ENCODE measurements at regions not wholly inside any gene's neighbourhood (a gene's known extent, or its start where the extent isn't known, plus 50 kb on each side); places are given as distances from the start of the nearest gene placed in this dataset.
"Not testable (repeated sequence)": the region's sequence is repeated elsewhere in the genome, so short reads cannot be mapped to it uniquely, and the experiment has no call there.

DNA sequence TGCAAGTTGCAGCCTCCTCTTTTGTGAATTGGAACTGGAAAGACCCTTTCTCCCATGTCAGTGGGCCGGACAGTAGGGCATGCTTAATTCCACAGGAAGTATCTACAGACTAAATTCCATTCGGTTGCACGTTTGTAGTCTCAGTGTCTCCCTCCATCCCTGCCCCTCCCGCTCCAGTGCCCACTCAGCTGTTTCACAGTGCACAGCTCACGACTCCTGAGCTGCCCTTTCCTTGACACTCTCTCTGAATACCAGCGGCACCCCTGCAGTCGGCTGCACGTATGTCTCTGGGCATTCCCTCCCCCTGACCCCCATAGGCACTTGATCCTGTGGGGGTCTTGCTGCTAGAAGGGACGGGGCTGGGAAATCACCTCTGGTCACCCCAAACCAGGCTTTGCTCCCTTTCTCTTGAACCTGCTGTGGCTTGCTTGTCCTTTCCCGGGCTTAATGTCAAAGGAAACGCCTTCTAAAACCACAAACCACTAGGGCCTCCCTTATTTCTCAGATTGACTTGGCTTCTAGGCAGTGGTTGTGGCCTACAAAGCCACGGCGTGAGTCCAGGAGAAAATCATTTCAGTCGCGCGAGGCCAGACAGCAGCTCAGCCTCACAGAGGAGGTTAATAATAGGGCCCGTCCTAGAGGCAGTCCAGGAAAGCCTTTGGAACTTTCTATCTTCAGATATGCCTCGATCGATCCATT lies 365.3 kb upstream of the PROX1 start:
- no peak for DNase-seq (ENCODE audit: low read depth in 1 of 2, low spot score in 1 of 2)

DNA sequence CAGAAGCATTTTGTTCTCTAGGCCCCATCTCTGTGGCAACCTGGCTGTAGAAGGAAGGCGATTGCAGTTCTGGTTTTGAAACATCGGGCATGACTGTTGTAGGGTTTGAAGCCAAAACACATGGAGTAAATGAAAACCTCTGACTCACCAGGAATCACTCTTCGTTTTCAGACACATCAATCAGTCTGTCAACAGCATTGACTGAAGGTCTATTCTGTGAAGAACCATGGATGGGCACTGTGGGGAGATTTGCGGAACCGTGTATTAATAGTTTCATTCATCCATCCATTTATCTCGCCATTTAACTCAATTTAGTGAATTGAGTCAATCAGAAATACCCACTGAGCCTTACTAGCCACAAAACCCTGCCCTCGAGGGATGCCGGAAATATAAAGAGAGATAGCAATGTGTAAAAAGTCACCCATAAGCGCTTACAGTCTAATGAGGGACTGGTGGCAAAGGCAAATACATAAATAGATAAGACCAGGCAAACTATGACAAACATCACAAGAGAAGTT lies 364.6 kb upstream of the PROX1 start:
- DNase-seq (ENCODE audit: low read depth in 1 of 2, low spot score in 1 of 2), result no peak

DNA sequence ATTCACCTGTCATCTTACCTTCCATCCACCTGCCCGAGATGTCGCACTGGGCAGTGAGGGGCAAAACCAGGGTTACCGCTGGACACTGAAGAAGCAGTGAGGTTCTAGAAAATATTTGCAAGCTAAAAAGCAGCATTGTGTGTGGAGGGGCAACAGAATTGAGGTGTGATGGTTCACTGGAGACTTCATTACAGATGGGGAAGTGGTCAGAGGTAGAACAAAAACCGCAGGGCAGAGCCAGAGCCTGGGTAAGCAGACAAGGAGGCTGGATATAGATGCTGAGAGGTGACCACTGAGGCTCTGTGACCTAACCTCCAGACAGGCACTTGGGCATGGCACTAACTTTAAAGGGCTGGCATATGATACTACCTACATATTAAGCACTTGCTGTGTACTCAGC lies 363.9 kb upstream of the PROX1 start:
- DNase-seq (ENCODE audit: low read depth in 1 of 2, low spot score in 1 of 2), result no peak

DNA sequence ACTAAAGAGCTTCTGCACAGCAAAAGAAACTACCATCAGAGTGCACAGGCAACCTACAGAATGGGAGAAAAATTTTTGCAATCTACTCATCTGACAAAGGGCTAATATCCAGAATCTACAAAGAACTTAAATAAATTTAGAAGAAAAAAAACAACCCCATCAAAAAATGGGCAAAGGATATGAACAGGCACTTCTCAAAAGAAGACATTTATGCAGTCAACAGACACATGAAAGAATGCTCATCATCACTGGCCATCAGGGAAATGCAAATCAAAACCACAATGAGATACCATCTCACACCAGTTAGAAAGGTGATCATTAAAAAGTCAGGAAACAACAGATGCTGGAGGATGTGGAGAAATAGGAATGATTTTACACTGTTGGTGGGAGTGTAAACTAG lies 351.0 kb upstream of the PROX1 start:
- DNase-seq (ENCODE audit: low read depth in 1 of 2, low spot score in 1 of 2), result not testable (repeated sequence)

DNA sequence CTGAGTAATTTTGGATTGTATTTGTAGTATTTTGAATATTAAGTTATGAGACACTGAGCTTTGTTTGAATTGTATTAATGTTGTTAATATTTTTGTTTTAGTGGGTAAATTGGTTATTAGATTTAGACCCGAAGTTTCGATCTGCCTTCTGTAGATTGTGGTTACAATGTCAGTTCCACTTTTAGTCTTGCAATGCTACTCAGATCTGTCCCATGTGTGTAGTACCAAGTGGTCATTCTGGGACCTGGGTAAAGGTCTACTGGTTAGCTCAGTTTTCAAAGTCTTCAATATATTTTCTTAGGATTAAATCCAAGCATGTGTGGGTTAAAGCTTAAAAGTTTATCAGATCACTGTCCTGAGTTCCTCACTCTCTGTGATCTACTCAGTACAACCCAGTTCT lies 346.5 kb upstream of the PROX1 start:
- no peak for DNase-seq (ENCODE audit: low read depth in 1 of 2, low spot score in 1 of 2)

DNA sequence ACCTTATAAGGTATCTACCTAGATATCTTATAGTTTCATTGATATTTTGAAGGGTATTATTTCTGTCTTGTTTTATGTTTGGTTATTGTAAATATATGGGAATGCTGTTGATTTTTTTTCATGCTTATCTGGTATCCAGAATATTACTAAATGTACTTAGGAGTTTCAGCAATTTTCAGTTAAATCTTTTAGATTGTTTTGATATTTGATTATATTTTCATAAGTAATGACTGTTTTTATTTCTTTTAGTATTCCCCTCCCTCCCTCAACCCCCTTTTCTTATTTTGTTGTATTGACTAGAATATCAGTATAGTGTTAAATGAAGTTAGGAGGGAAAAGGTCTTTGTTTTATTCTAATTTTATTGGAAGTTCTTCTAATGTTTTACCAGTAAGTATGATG lies 344.4 kb upstream of the PROX1 start:
- DNase-seq (ENCODE audit: low read depth in 1 of 2, low spot score in 1 of 2), result no peak

DNA sequence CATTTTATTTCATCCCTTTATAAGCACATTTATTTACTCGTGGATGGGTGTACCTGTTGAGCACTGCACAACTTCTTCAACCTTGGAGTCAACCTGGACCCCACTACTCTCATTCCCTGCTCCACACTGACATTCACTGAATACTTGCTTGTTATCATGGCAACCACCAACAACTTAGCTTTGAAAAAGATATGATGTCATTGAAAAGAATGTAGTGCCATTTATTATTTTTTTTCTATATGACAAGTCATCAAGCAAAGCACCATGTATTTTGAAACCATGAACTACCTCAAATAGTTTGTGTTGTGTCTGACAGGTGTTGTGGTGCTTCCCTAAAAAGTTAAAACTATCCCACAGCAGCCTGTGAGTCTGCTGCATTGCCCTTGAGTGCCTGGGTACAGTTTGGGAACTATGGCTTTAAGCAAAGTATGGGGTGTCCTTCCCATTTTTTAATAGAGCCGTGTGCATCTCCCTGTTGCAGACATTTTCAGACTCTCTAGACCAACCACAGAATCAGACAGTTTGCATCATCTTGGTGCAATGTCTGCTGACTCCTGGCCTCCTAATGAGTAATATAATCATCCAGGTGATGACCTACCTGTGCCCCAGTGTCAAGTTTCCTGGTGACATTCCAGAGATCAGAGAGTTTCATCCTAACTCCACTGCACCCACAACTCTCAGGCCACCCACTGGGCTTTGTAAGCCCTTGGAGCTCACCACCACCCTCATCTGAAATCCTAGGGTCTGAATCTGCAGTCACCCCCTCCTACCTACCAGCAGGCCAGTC lies 339.7 kb upstream of the PROX1 start:
- no peak for DNase-seq (ENCODE audit: low read depth in 1 of 2, low spot score in 1 of 2)

DNA sequence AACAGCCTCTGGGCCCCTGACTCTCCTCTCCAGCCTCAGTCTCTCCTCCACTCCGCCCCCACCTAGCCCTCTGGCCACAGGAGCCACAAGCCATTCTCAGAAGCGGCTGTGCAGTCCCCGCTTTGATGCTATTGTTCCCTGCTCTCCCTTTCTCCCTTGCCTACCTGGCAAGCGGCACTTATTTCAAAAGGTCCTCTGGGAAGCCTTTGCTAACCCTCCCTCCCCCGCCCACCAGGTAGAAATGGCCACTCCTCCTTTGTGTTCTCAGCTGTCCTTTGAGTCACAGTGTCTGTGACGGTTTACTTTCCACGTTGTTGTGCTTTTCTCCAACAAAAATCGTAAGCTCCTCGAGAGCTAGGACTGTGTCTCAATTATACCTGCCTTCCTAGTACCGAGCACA lies 338.4 kb upstream of the PROX1 start:
- DNase-seq (ENCODE audit: low read depth in 1 of 2, low spot score in 1 of 2), result no peak

DNA sequence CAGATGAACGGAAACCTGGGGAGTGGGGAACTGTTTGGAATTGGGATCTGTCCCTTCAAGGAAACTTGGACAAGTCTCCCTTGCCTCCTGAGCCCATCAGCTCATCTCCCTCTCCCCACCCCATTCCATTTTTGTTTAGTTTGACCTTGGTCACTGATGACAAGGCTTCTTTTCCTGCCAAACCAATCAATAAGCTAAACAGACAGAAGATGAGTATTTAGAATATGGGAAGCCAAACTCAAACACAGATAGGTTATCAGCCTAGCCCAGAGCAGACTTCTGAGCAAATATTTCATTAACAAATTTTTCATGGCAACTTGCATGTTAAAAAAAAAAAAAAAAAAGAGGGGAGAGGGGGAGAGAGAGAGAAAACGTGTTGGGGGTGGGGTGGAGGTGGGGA lies 337.2 kb upstream of the PROX1 start:
- DNase-seq (ENCODE audit: low read depth in 1 of 2, low spot score in 1 of 2), result no peak

DNA sequence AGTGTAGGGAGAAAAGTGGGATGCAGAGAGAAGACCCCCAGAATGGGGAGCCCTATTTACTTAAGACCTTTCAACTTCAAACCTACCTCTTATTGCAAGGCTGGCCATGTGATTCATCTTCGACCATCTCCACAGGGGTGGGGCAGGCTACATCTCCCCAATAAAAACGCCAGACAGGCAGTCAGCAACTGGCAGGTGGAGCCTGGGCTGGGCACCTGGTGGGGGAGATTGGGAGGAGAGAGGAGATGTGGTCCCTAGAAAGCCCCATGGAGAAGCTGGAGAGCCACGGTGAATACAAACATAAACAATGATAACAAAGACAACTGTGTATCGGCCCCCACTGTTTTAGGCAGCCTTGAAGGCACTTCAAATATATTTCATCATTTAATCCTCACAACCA lies 336.7 kb upstream of the PROX1 start:
- no peak for DNase-seq (ENCODE audit: low read depth in 1 of 2, low spot score in 1 of 2)

DNA sequence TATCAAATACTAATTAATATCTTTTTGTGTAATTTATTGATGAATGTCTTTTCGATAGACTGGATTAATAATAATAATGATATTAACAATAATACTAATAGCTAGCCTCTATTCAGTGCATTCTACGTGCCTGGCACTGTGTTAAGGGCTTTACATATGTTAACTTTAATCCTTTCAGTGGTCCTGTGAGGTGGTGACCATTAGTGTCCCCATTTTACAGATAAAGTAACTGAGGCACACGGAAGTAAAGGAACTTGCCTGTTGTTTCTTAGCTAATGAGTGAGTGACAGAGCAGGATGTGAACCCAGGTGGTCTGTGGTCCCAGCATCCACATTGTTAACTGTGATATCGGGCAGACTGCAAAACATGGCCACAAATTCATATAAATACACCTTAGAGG lies 335.7 kb upstream of the PROX1 start:
- no peak for DNase-seq (ENCODE audit: low read depth in 1 of 2, low spot score in 1 of 2)

DNA sequence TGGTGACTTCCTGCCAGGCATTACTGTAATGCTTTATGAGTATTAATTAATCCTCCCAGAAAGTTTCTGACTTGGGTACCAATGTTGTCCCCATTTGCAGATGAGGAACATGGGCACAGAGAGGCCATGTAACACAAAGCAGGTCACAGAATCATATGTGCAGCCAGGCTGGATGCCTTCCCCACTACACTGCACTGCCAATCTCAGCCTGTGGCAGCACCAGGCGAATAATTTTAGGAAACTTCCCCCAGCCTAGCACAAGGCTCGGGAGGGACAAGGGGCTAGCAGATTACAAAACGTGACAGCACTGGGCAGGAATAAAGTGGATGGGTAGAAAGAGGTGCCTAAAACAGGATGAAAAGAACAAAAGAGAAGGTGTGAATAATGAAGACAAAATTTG lies 331.7 kb upstream of the PROX1 start:
- DNase-seq (ENCODE audit: low read depth in 1 of 2, low spot score in 1 of 2), result no peak

DNA sequence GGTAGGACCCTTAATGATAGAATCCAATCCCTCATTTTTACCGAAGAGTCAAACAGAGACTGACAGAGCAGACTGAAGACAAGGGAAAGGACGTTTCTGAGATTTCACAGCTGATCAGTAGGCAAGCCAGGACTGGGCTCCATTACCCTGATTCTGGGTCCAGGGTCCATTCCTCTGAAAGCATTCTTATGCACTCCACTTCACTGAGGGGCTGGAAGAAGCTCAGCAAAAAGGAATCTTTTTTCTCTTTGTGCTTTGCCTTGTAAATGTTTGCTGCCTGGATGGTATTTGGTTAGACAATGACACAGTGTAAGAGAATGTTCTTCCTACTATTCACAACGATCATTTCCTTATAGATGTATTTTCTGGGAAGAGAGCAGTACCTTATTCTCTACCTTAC lies 331.3 kb upstream of the PROX1 start:
- DNase-seq (ENCODE audit: low read depth in 1 of 2, low spot score in 1 of 2), result no peak

DNA sequence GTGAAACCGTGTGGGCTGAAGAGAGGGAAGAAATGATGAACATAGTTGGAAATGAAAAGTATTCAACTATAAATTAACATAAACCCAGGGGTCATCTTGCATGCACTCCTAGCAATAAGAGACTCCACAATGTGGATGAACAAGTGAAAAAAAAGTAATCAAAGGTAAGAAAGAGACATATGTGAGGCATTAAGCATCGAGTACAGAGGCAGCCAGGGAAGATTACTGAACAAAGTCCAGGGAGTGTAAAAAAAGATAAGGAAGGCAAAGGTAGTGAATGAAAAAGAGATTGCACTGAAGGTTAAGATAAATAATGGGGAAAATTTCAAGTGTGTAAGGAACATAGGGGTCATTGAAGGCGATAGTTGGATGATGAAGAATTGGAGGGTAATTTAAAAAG lies 330.8 kb upstream of the PROX1 start:
- DNase-seq (ENCODE audit: low read depth in 1 of 2, low spot score in 1 of 2), result no peak

DNA sequence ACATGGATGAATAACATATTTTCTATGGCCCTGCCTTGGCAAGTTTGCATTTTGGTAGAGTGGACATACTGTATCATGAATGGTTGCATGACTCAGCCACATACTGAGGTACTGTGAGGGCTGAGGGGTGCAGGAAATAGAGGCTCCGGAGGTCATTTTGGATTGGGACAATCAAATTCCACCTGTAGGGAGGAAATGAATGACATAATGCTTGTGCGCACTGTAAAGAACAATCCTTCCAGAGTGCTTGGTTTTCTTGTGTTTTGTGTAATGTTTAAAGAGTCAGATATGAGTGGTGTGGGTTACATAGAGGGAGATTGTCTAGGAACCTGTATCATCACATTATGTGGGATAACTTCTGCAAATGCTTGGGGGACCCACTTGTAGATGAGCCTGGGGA lies 329.9 kb upstream of the PROX1 start:
- no peak for DNase-seq (ENCODE audit: low read depth in 1 of 2, low spot score in 1 of 2)

DNA sequence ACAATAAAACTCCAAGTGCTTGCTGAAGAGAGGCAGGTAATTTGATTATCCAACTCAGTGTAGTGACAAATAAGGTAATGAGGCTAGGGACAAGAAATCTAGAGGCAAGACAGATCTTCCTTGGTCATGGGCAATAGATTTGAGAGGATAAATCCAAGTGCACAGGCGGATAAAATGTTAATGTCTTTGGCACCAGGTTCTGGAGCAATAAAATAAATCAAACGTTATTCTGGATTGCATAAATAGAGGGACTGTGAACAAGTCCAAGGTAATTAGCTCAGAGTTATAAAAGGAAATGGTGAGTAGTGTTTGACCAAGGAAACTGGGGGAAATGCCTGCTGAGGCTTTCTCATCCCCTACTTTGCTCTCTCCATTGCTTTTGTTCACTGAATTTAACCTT lies 329.3 kb upstream of the PROX1 start:
- no peak for DNase-seq (ENCODE audit: low read depth in 1 of 2, low spot score in 1 of 2)

DNA sequence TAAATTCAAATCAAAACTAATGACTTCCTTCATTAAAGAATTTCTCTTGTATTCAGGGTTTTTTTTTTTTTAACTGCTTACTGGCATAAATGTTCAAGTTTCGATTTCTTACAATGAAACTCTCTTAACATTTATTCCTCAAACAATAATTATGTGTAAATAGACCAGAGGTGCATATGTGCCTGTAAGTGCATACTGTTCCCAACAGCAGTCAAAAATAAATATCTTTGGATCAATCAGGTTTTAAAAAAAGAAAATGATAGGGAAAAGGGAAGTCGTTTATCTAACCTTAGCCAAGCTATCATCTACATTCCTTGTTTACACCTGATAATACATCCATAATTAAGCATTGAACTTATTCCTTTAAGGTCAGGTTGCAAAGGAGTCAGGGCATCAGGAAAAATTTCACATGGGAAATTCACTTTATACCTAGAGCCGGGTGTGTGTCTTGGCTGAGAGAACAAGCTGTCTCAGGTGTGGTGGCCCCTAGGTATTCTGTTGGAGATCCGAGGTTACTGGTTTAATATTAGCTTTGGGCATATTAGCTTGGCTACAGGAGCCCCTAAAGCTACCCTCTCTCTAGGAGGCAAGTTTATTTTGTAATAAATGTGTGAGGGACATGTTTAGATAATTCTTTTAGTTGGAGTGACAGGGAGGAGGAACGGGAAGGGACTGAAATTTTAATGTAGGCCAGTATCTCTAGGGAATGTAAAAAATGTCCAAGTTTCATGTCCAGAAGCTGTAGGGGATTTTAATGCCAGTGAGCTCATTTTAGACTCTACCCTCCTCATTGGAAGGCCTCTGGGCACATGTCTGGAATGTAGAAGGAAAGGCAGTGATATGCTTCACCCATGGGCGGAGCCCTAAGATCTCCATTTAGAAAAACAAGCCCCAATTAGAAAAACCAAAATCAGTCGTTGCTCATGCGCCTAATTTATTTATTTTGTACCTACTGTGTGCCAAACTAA lies 327.9 kb upstream of the PROX1 start:
- DNase-seq (ENCODE audit: low read depth in 1 of 2, low spot score in 1 of 2), result no peak

DNA sequence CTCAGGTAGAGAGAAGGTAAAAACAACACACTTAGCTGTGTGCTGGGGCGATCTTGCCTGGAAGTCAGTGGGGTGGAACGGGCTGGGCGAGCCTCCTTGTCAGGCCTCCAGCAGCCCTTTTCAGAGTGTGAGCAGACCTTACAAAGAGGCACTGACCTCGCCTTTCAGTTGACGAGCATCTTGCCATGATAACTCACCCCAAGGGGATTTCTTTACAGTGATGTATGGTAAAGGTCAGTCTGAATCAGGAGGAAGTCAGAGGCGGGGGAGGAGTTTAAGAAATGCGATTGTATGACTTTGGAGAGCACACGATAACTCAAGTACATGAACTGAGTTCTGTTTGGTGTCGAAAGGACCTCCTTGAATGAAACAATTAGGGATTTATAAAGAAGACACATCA lies 326.5 kb upstream of the PROX1 start:
- DNase-seq (ENCODE audit: low read depth in 1 of 2, low spot score in 1 of 2), result no peak

DNA sequence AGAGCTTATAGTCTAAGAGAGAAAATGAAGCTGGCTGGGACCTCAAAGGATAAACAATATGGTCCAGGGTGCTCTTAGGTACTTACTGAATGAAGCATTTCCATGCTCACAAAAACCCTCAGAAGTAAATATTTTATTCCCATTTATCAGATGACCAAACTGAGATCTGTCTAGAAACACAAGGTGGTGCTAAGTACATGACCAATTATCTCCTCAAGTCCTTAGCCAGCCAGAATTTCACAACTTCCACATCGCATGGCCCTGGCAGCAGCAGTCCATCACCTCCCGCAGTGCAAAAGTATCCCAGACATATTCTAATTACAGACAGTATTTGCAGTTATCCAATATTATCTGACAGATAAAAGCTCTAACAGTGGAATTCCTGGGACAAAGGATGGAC lies 321.7 kb upstream of the PROX1 start:
- DNase-seq (ENCODE audit: low read depth in 1 of 2, low spot score in 1 of 2), result no peak

DNA sequence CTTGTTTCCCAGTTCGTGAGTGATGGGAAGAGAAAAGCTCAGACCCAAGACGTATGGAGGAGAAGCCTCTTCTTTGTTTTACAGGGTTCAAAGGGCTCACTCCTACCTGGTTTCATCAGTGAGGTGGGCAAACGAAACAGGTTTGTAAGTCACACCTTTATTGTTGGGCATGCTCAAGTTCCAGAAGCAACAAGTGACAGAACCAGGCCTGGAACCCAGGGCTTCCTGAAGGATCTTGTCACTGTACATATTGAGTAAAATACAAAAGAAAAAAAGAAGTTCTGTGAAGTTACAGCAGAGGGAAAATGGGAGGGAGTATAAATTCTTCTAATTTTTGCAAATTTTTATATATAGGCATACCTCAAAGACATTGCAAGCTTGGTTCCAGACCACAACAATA lies 320.9 kb upstream of the PROX1 start:
- no peak for DNase-seq (ENCODE audit: low read depth in 1 of 2, low spot score in 1 of 2)

DNA sequence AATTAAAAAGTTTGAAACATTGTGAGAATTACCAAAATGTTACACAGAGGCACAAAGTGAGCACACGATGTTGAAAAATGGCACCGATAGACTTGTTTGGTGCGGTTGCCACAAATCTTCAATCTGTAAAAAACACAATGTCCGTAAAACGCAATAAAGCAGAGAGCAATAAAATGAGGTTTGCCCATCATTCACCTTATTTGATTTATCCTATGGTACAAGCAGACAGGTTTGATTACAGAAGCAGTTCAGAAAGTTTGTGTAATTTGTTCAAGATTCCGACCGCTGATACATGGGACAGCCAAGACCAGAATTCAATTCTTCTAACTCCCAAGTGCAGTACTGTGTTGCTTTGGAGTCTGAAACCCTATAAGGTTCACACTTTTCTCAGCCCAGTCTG lies 318.3 kb upstream of the PROX1 start:
- DNase-seq (ENCODE audit: low read depth in 1 of 2, low spot score in 1 of 2), result no peak
